M059J (cell line): ENCODE measurements at regions not wholly inside any gene's neighbourhood (a gene's known extent, or its start where the extent isn't known, plus 50 kb on each side); places are given as distances from the start of the nearest gene placed in this dataset.

Experiments used
- DNase-seq: peaks from one replicate; pipeline ENCODE4 v3.0.0-alpha.2; 2012; ENCODE audit warnings: low read depth

DNA sequence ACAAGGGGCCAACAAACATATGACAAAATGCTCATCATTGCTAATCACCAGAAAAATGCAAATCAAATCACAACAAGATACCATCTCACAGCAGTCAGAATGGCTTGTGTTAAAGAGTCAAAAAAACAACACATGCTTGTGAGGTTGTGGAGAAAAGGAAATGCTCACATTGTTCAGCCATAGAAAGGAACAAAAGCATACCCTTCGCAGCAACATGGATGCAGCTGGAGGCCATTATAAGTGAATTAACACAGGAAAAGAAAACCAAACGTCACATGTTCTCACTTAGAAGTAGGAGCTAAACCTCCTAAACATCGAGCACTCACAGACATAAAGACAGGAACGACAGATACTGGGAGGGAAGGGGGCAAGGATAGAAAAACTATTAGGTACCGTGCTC lies 678.4 kb upstream of the GRM7 start:
- DNase-seq = no peak

DNA sequence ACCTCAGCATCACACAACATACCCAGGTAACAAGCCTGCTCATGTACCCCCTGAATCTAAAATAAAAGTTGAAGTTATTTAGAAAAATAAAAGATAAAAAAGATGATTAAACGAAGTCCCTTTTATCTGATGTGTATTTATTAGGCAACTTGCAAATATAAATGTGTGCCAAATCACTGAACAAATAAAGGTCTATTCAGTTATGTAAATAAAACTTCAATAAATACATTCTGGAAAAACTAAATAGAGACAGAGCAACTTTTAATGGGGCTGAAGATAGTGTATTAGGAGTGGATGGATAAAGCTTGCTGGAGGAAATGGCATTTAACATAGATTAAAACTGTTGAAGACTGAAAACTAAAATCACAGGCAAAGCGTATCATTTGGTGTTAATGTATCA lies 678.0 kb upstream of the GRM7 start:
- no peak for DNase-seq

GRCh38 chr3:6189384-6189783 lies 671.5 kb upstream of the GRM7 start:
- no peak for DNase-seq

- DNase-seq = no peak
These were observed 656.0 kb upstream of the GRM7 start for GRCh38 chr3:6204891-6205290.

GRCh38 chr3:6216135-6217026 lies 644.5 kb upstream of the GRM7 start:
- DNase-seq = no peak

DNA sequence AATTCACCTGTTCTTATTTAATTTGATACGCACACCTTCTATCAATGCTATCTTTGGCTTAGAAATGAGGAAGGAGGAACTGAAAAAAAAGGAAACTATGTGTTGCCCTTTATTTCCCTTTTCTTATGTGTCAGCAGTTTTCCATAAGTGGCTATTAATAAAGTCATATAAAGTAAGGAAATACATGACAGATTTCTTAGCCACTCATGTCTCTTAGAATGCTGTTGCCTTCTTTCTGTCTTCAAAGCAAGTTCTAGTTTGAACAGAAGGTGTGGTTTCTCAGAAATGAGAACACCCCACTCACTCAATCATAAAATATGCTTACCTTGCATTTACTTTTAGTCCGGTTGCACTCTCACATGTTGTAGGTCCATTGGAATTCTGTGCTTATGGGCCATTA lies 640.5 kb upstream of the GRM7 start:
- DNase-seq = no peak

GRCh38 chr3:6222069-6222468 lies 638.8 kb upstream of the GRM7 start:
- DNase-seq = no peak

DNA sequence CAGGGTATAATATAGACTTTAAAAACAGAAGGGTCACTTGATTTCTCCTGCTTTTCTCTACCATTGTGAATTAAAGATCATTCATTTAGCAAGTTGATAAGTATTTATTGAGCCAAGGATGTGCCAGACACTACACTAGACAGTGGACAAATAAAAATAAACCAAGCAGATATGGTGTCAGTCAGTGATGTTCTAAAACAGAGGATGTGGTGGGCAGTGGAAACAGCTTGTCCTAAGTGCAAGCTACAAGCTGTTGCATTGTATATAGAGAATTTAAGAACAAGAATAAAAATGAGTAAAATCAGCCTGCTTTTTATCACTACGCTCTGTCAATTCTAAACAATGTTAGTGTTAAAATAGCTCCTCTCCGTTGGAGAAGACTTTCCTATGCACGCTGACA lies 637.3 kb upstream of the GRM7 start:
- DNase-seq = no peak

- DNase-seq = no peak
These were observed 631.8 kb upstream of the GRM7 start for GRCh38 chr3:6228958-6229683.

GRCh38 chr3:6229778-6230410 lies 631.0 kb upstream of the GRM7 start:
- no peak for DNase-seq

GRCh38 chr3:6242104-6242503 lies 618.8 kb upstream of the GRM7 start:
- no peak for DNase-seq

DNA sequence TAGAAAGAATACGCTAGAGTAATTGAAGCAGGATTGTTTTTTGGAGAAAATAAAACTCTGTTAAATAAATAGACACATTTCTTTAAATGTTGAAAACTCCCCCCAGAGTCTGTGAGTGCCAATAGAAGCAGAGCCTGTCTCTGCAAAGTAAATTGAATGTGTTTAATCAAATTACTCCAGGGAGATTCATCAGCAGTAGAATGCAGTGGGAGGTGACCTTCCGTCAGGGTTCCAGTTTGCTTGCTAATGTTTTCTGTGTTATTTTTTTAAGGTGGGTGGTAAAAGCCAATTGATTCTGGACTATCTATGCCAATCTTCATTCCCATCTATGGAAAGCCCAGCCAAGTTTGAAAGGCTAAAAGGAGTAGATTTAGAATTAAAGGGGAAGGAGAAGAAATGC lies 612.4 kb upstream of the GRM7 start:
- DNase-seq = no peak

GRCh38 chr3:6249679-6250078 lies 611.2 kb upstream of the GRM7 start:
- DNase-seq = no peak

GRCh38 chr3:6250167-6250566 lies 610.7 kb upstream of the GRM7 start:
- no peak for DNase-seq

DNA sequence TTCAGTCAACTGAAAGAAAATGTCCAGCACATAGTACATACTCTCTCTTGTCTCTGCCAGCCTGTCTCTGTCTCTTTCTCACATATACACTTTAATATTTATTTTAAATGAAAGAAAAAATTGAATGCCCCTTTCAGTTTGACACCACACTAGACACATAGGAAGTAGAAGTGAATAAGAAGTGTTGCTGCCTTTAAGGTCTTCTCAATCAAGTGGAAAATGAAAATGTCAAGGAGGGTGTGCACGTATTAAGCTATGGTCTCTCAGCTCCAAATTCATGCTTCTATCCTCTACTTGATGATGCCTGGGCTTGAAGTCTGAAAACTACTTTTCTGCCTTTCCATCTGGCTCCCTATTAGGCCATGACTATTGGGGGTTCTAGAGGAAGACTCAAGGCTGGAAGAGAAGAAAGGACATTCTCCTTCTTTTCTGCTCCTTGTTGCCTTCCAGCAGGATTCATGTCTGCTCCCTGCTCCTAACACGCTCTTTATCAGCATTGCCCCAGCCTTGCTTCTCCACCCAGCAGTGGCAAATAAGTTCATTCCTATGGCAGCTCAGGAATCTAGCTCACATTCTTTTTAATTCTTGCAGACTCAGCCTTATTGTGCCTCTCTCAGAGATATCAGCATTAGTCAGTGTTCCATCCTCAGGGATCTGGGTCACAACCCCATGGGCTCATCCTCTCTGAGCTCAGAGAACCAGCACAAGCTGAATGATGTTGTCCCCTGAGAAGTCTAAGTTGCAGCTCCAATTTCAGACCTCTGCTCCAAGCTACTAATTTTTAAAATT lies 609.1 kb upstream of the GRM7 start:
- no peak for DNase-seq

- no peak for DNase-seq
These were observed 606.4 kb upstream of the GRM7 start for GRCh38 chr3:6254490-6254889.

DNA sequence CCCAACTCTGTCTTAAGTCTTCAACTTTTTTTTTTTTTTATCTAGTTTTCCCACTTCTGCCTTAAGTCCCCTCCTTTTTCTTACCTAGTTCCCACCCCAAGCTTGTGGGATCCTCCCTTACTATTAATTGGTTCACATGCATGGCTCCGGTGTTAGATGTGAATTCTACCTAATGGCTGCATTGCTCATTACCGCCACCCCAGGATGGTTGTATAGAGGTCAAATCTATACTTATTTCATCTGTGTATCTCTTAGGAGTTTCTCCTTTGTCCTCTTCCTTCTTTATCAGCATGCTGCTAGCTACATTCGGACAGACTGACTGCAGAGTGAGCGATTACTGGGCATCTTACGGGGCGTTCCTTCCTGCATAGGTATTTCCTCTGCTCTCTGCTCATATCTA lies 605.7 kb upstream of the GRM7 start:
- no peak for DNase-seq

GRCh38 chr3:6260551-6261191 lies 600.2 kb upstream of the GRM7 start:
- no peak for DNase-seq

GRCh38 chr3:6262010-6262409 lies 598.9 kb upstream of the GRM7 start:
- no peak for DNase-seq

DNA sequence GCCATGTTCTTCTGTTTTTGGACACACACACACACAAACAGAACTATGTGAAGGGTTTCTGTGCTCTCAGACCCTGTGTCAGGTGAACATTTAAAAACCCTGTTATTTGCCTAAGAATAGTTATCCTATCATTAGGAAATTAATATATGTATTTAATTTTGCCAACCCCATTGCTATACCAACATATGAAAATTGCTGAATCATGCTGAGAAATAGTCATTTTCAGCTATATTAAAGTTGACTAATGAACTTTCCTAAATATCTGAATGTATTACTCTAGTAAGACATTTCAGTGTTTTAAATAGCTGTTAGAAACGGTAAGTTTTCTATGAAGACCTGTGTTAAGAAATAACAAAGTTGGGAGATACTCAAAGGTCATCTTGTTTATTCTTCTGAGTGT lies 596.9 kb upstream of the GRM7 start:
- no peak for DNase-seq

DNA sequence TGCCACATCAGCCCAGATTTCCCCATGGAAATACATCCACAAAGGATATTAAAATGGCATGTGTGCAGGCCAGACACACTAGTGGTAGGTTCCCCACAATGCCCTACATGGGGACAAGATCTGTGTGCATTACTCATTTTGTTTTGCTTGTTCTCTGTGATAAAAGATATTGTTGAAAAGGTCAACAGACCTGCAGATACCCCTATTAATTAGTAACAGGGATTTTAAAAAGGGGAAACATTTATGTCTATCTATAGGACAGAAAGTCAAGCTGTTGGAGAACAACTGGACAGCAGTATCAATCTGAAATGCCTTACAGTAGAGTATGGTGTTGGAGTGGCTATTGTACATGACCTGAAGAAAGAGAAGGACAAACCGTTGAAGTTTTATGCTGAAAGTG lies 596.0 kb upstream of the GRM7 start:
- DNase-seq = no peak

GRCh38 chr3:6266135-6266534 lies 594.8 kb upstream of the GRM7 start:
- no peak for DNase-seq
